ENCODE measurements at regions not wholly inside any gene's neighbourhood (a gene's known extent, or its start where the extent isn't known, plus 50 kb on each side); places are given as distances from the start of the nearest gene placed in this dataset.

DNA sequence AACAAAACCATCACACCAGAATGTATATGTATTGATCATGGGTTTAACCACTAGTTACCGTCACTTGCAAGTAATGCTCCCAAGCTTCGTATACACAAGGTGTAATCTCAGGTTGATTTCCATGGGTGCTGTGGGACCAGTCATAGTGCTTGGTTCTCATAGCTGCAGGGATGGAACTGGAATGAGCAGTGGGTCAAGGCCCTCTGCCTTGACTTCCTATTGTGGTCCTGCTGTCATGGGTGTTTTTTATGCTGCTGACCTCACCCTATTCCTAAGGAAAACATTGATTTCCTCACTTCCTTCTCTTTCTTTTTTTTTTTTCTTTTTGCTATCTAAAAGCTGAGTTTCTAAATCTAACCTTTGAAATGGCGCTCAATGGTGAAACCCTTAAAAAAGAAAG is 325.6 kb upstream of the RASGRP1 start:
- no peaks in the 10 kb centered on the region for H3K9me2 ChIP-seq (ENCODE audit: insufficient read depth, low read length)
- TF ChIP-seq, protein P1, sequence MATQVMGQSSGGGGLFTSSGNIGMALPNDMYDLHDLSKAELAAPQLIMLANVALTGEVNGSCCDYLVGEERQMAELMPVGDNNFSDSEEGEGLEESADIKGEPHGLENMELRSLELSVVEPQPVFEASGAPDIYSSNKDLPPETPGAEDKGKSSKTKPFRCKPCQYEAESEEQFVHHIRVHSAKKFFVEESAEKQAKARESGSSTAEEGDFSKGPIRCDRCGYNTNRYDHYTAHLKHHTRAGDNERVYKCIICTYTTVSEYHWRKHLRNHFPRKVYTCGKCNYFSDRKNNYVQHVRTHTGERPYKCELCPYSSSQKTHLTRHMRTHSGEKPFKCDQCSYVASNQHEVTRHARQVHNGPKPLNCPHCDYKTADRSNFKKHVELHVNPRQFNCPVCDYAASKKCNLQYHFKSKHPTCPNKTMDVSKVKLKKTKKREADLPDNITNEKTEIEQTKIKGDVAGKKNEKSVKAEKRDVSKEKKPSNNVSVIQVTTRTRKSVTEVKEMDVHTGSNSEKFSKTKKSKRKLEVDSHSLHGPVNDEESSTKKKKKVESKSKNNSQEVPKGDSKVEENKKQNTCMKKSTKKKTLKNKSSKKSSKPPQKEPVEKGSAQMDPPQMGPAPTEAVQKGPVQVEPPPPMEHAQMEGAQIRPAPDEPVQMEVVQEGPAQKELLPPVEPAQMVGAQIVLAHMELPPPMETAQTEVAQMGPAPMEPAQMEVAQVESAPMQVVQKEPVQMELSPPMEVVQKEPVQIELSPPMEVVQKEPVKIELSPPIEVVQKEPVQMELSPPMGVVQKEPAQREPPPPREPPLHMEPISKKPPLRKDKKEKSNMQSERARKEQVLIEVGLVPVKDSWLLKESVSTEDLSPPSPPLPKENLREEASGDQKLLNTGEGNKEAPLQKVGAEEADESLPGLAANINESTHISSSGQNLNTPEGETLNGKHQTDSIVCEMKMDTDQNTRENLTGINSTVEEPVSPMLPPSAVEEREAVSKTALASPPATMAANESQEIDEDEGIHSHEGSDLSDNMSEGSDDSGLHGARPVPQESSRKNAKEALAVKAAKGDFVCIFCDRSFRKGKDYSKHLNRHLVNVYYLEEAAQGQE (IDR thresholded peaks at IDR 0.05; ENCODE audit: borderline replicate concordance): no peak
- TF ChIP-seq TAF1 (IDR thresholded peaks at IDR 0.05; ENCODE audit: low read depth): no peak
- TF ChIP-seq POLR2AphosphoS5 (IDR thresholded peaks at IDR 0.05): no peak
- TF ChIP-seq RAD21 (conservative IDR thresholded peaks at IDR 0.05): no peak
- TF ChIP-seq SMC3 (conservative IDR thresholded peaks at IDR 0.05; ENCODE audit: poor library complexity): no peak
- no peak for TF ChIP-seq EZH2 (IDR thresholded peaks at IDR 0.05; ENCODE audit: borderline replicate concordance, insufficient read depth, low read length, poor library complexity, severe bottlenecking)
- TF ChIP-seq EP300 (conservative IDR thresholded peaks at IDR 0.05; ENCODE audit: poor library complexity, severe bottlenecking): no peak
- no peak for TF ChIP-seq CTCF (IDR thresholded peaks at IDR 0.05; ENCODE audit: poor library complexity, severe bottlenecking)
- TF ChIP-seq MXI1 (conservative IDR thresholded peaks at IDR 0.05; ENCODE audit: poor library complexity, severe bottlenecking): no peak
- H3K27ac ChIP-seq (ENCODE audit: low read length): no peak overlapping the region
- H3K4me3 ChIP-seq (ENCODE audit: low read length): no peak overlapping the region
- H3K36me3 ChIP-seq (ENCODE audit: insufficient read depth, low read length): no peaks in the 10 kb centered on the region
- H3K9me3 ChIP-seq (ENCODE audit: low read length): no peaks in the 10 kb centered on the region
- no peak overlapping the region for H3K4me2 ChIP-seq (ENCODE audit: low read length)
- H3K9ac ChIP-seq (ENCODE audit: low read length): no peak overlapping the region
- no peaks in the 10 kb centered on the region for H3F3A ChIP-seq (ENCODE audit: insufficient read depth, low read length, poor library complexity, severe bottlenecking)
- no peak overlapping the region for H2AFZ ChIP-seq (ENCODE audit: low read depth, low read length)
- no peaks in the 10 kb centered on the region for H3K79me2 ChIP-seq (replicated peaks; ENCODE audit: insufficient read depth, low read length)
- no peaks in the 10 kb centered on the region for H4K20me1 ChIP-seq (ENCODE audit: insufficient read depth)
- H3K27me3 ChIP-seq (ENCODE audit: insufficient read depth, low read depth, low read length): no peaks in the 10 kb centered on the region

- H3K27me3 ChIP-seq (ENCODE audit: insufficient read depth, low read depth, low read length): no peaks in the 10 kb centered on the region
These were observed 329.3 kb upstream of the RASGRP1 start for GRCh38 chr15:38893925-38894242.

More at GRCh38 chr15:38893925-38894242, 329.3 kb upstream of the RASGRP1 start:
- H3K4me3 ChIP-seq (ENCODE audit: low read length): no peak overlapping the region
- H2AFZ ChIP-seq (ENCODE audit: low read depth, low read length): no peak overlapping the region
- H3K27ac ChIP-seq (ENCODE audit: low read length): no peak overlapping the region
- no peaks in the 10 kb centered on the region for H3K9me3 ChIP-seq (ENCODE audit: low read length)
- H3K9ac ChIP-seq (ENCODE audit: low read length): no peak overlapping the region
- H4K20me1 ChIP-seq (ENCODE audit: insufficient read depth): no peaks in the 10 kb centered on the region
- H3K9me2 ChIP-seq (ENCODE audit: insufficient read depth, low read length): no peaks in the 10 kb centered on the region
- H3F3A ChIP-seq (ENCODE audit: insufficient read depth, low read length, poor library complexity, severe bottlenecking): no peaks in the 10 kb centered on the region
- no peaks in the 10 kb centered on the region for H3K79me2 ChIP-seq (replicated peaks; ENCODE audit: insufficient read depth, low read length)
- TF ChIP-seq EP300 (conservative IDR thresholded peaks at IDR 0.05; ENCODE audit: poor library complexity, severe bottlenecking): no peak
- no peak for TF ChIP-seq TAF1 (IDR thresholded peaks at IDR 0.05; ENCODE audit: low read depth)
- no peak for TF ChIP-seq POLR2AphosphoS5 (IDR thresholded peaks at IDR 0.05)
- no peak for TF ChIP-seq SMC3 (conservative IDR thresholded peaks at IDR 0.05; ENCODE audit: poor library complexity)
- no peak overlapping the region for H3K4me2 ChIP-seq (ENCODE audit: low read length)
- no peaks in the 10 kb centered on the region for H3K36me3 ChIP-seq (ENCODE audit: insufficient read depth, low read length)
